Natural killer cell treated with Interleukin-12 subunit alpha and Interleukin-12 subunit beta and Interleukin-15 and Interleukin-18, amount 100 ng/mL, for 72 hours (primary cell): ENCODE measurements at regions not wholly inside any gene's neighbourhood (a gene's known extent, or its start where the extent isn't known, plus 50 kb on each side); places are given as distances from the start of the nearest gene placed in this dataset.
A peak's percentile ranks its signal among the peaks of the same experiment; 100 is the strongest.

Experiments
- ATAC-seq, 2 donors: fragments of 150-1000 bp; cut with Tn5 transposase in 1 of 2; sonication (Bioruptor Pico), chemical (Tn5 transposase) in 1 of 2; 2 replicates each; pipeline ENCODE4 v1.10.0; 2021
- DNase-seq: peaks from one replicate; pipeline ENCODE4 v3.0.0; 2022; ENCODE audit warnings: low spot score
- H3K27ac Mint-ChIP-seq, 2 donors: 1 replicate in 1 of 2; 2 replicates in 1 of 2; pipeline ENCODE4 v1.8.0; 2022; ENCODE audit warnings: mixed read lengths in 2 of 2, mild to moderate bottlenecking in 1 of 2, moderate library complexity in 1 of 2
- H3K27me3 Mint-ChIP-seq, 2 donors: 1 replicate in 1 of 2; 2 replicates in 1 of 2; pipeline ENCODE4 v1.8.0; 2022; ENCODE audit warnings: mixed read lengths in 2 of 2
- H3K36me3 Mint-ChIP-seq: one replicate; pipeline ENCODE4 v1.8.0; 2022; ENCODE audit warnings: mixed read lengths
- H3K4me1 Mint-ChIP-seq, 2 donors: 1 replicate in 1 of 2; 2 replicates in 1 of 2; pipeline ENCODE4 v1.8.0; 2022; ENCODE audit warnings: low read depth in 2 of 2, mixed read lengths in 2 of 2, mild to moderate bottlenecking in 1 of 2
- H3K4me3 Mint-ChIP-seq: one replicate; pipeline ENCODE4 v1.8.0; 2022; ENCODE audit warnings: mixed read lengths
- H3K9me3 Mint-ChIP-seq: 2 replicates; pipeline ENCODE4 v1.8.0; 2022; ENCODE audit warnings: mixed read lengths

- Mint-ChIP-seq H3K27me3 (no peaks in the 10 kb centered on the region), H3K36me3 (peaks cover 1% of the 10 kb centered on the region), H3K4me3 (no peak overlapping the region), H3K9me3 (peaks cover 4% of the 10 kb centered on the region), H3K27ac (no peak overlapping the region), H3K4me1 (no peaks in the 10 kb centered on the region)
- ATAC-seq (no peak), DNase-seq (no peak)
Measured at GRCh38 chr12:61848893-61849292, 411.3 kb upstream of the USP15 start.

- ATAC-seq (no peak), DNase-seq (no peak)
- peaks cover 6% of the 10 kb centered on the region for H3K36me3 Mint-ChIP-seq
- H3K27me3 Mint-ChIP-seq = no peaks in the 10 kb centered on the region
- H3K4me3 Mint-ChIP-seq = no peak overlapping the region
- no peaks in the 10 kb centered on the region for H3K9me3 Mint-ChIP-seq
- H3K27ac Mint-ChIP-seq = no peak overlapping the region
- H3K4me1 Mint-ChIP-seq = no peaks in the 10 kb centered on the region
Measured at GRCh38 chr12:61853945-61854344, 406.3 kb upstream of the USP15 start.

- no peak for DNase-seq
Measured at GRCh38 chr12:61854902-61855301, 405.3 kb upstream of the USP15 start.

GRCh38 chr12:61857968-61858367 lies 402.2 kb upstream of the USP15 start:
- no peak for ATAC-seq
- Mint-ChIP-seq H3K4me3 (no peak overlapping the region), H3K27me3 (peaks cover 0 to 1% of the 10 kb centered on the region in 2 donors)

More at GRCh38 chr12:61854902-61855301, 405.3 kb upstream of the USP15 start:
- no peak for ATAC-seq
- Mint-ChIP-seq H3K4me3 (no peak overlapping the region), H3K27ac (no peak overlapping the region), H3K9me3 (no peaks in the 10 kb centered on the region), H3K27me3 (no peaks in the 10 kb centered on the region), H3K36me3 (peaks cover 6% of the 10 kb centered on the region), H3K4me1 (no peaks in the 10 kb centered on the region)

GRCh38 chr12:61860451-61860850 lies 399.8 kb upstream of the USP15 start:
- Mint-ChIP-seq H3K36me3 (no peaks in the 10 kb centered on the region), H3K9me3 (no peaks in the 10 kb centered on the region), H3K4me1 (no peaks in the 10 kb centered on the region), H3K4me3 (no peak overlapping the region), H3K27me3 (peaks cover 0 to 3% of the 10 kb centered on the region in 2 donors), H3K27ac (no peak overlapping the region)
- ATAC-seq (no peak), DNase-seq (no peak)

More at GRCh38 chr12:61857968-61858367, 402.2 kb upstream of the USP15 start:
- H3K9me3 Mint-ChIP-seq = no peaks in the 10 kb centered on the region
- peaks cover 6% of the 10 kb centered on the region for H3K36me3 Mint-ChIP-seq
- H3K27ac Mint-ChIP-seq = no peak overlapping the region
- no peaks in the 10 kb centered on the region for H3K4me1 Mint-ChIP-seq
- DNase-seq = no peak

GRCh38 chr12:61862986-61863385 lies 397.2 kb upstream of the USP15 start:
- DNase-seq = no peak
- Mint-ChIP-seq H3K27me3 (peaks cover 0 to 3% of the 10 kb centered on the region in 2 donors), H3K36me3 (no peaks in the 10 kb centered on the region), H3K4me1 (no peaks in the 10 kb centered on the region), H3K9me3 (no peaks in the 10 kb centered on the region), H3K4me3 (no peak overlapping the region), H3K27ac (no peak overlapping the region)
- no peak for ATAC-seq

- no peaks in the 10 kb centered on the region for H3K36me3 Mint-ChIP-seq
- H3K27me3 Mint-ChIP-seq = peaks cover 0 to 3% of the 10 kb centered on the region in 2 donors
- no peak for DNase-seq
- H3K27ac Mint-ChIP-seq = no peak overlapping the region
- H3K4me1 Mint-ChIP-seq = no peaks in the 10 kb centered on the region
- H3K4me3 Mint-ChIP-seq = no peak overlapping the region
- ATAC-seq = no peak
- no peaks in the 10 kb centered on the region for H3K9me3 Mint-ChIP-seq
Measured at GRCh38 chr12:61863811-61864210, 396.4 kb upstream of the USP15 start.

GRCh38 chr12:61869796-61870195 lies 390.4 kb upstream of the USP15 start:
- H3K27me3 Mint-ChIP-seq = no peaks in the 10 kb centered on the region
- no peak overlapping the region for H3K27ac Mint-ChIP-seq
- no peak for DNase-seq
- no peak overlapping the region for H3K4me3 Mint-ChIP-seq
- ATAC-seq = no peak
- no peaks in the 10 kb centered on the region for H3K4me1 Mint-ChIP-seq
- peaks cover 3% of the 10 kb centered on the region for H3K9me3 Mint-ChIP-seq
- no peaks in the 10 kb centered on the region for H3K36me3 Mint-ChIP-seq

GRCh38 chr12:61870658-61871484 lies 389.3 kb upstream of the USP15 start:
- H3K4me1 Mint-ChIP-seq = no peaks in the 10 kb centered on the region
- DNase-seq (no peak), ATAC-seq (peak; percentile 78 to 85)
- no peak overlapping the region for H3K4me3 Mint-ChIP-seq
- H3K9me3 Mint-ChIP-seq = peaks cover 3% of the 10 kb centered on the region
- H3K27ac Mint-ChIP-seq = no peak overlapping the region
- H3K36me3 Mint-ChIP-seq = no peaks in the 10 kb centered on the region
- H3K27me3 Mint-ChIP-seq = no peaks in the 10 kb centered on the region

GRCh38 chr12:61871485-61871810 lies 388.8 kb upstream of the USP15 start:
- H3K4me3 Mint-ChIP-seq = no peak overlapping the region
- no peaks in the 10 kb centered on the region for H3K27me3 Mint-ChIP-seq
- no peaks in the 10 kb centered on the region for H3K4me1 Mint-ChIP-seq
- DNase-seq = no peak
- ATAC-seq = no peak
- no peaks in the 10 kb centered on the region for H3K36me3 Mint-ChIP-seq
- no peak overlapping the region for H3K27ac Mint-ChIP-seq
- peaks cover 3% of the 10 kb centered on the region for H3K9me3 Mint-ChIP-seq

GRCh38 chr12:61879229-61879628 lies 381.0 kb upstream of the USP15 start:
- Mint-ChIP-seq H3K4me3 (no peak overlapping the region), H3K4me1 (no peaks in the 10 kb centered on the region), H3K36me3 (no peaks in the 10 kb centered on the region), H3K27ac (no peak overlapping the region), H3K9me3 (no peaks in the 10 kb centered on the region), H3K27me3 (no peaks in the 10 kb centered on the region)
- DNase-seq = no peak
- ATAC-seq = no peak

GRCh38 chr12:61880186-61880585 lies 380.0 kb upstream of the USP15 start:
- Mint-ChIP-seq H3K4me3 (no peak overlapping the region), H3K27me3 (no peaks in the 10 kb centered on the region), H3K4me1 (no peaks in the 10 kb centered on the region), H3K27ac (no peak overlapping the region), H3K9me3 (no peaks in the 10 kb centered on the region), H3K36me3 (no peaks in the 10 kb centered on the region)
- no peak for ATAC-seq
- DNase-seq = no peak

- Mint-ChIP-seq H3K9me3 (no peaks in the 10 kb centered on the region), H3K36me3 (no peaks in the 10 kb centered on the region)
Measured at GRCh38 chr12:61891632-61892031, 368.6 kb upstream of the USP15 start.

GRCh38 chr12:61894168-61894567 lies 366.0 kb upstream of the USP15 start:
- no peak for DNase-seq
- Mint-ChIP-seq H3K27me3 (no peaks in the 10 kb centered on the region), H3K36me3 (peaks cover 5% of the 10 kb centered on the region), H3K4me3 (no peak overlapping the region), H3K9me3 (peaks cover 5% of the 10 kb centered on the region), H3K4me1 (no peaks in the 10 kb centered on the region), H3K27ac (no peak overlapping the region)
- ATAC-seq = no peak

More at GRCh38 chr12:61891632-61892031, 368.6 kb upstream of the USP15 start:
- Mint-ChIP-seq H3K27ac (no peak overlapping the region), H3K4me1 (no peaks in the 10 kb centered on the region), H3K27me3 (no peaks in the 10 kb centered on the region), H3K4me3 (no peak overlapping the region)
- ATAC-seq (no peak), DNase-seq (no peak)

GRCh38 chr12:61896436-61896835 lies 363.8 kb upstream of the USP15 start:
- H3K27ac Mint-ChIP-seq = no peak overlapping the region
- H3K27me3 Mint-ChIP-seq = no peaks in the 10 kb centered on the region
- peaks cover 7% of the 10 kb centered on the region for H3K36me3 Mint-ChIP-seq
- H3K4me3 Mint-ChIP-seq = no peak overlapping the region
- no peaks in the 10 kb centered on the region for H3K4me1 Mint-ChIP-seq
- no peak for ATAC-seq
- H3K9me3 Mint-ChIP-seq = peaks cover 6% of the 10 kb centered on the region
- DNase-seq = no peak
